ENCODE measurements at regions not wholly inside any gene's neighbourhood (a gene's known extent, or its start where the extent isn't known, plus 50 kb on each side); places are given as distances from the start of the nearest gene placed in this dataset.

- peak; percentile 56 for DNase-seq (ENCODE audit: low spot score)
- peak; percentile 75 for TF ChIP-seq CTCF (IDR thresholded peaks at IDR 0.05; ENCODE audit: extremely low read depth, missing control alignments)
Observed at GRCh38 chr1:81414488-81415015, 386.2 kb upstream of the ADGRL2 start.

- no peak for TF ChIP-seq CTCF (IDR thresholded peaks at IDR 0.05; ENCODE audit: extremely low read depth, missing control alignments)
- DNase-seq (ENCODE audit: low spot score) = no peak
Observed at GRCh38 chr1:81412954-81413353, 387.8 kb upstream of the ADGRL2 start.

- TF ChIP-seq CTCF (IDR thresholded peaks at IDR 0.05; ENCODE audit: extremely low read depth, missing control alignments) = no peak
- DNase-seq (ENCODE audit: low spot score) = no peak
Observed at GRCh38 chr1:81410941-81411340, 389.8 kb upstream of the ADGRL2 start.

GRCh38 chr1:81410351-81410750 is 390.4 kb upstream of the ADGRL2 start:
- DNase-seq (ENCODE audit: low spot score) = no peak
- TF ChIP-seq CTCF (IDR thresholded peaks at IDR 0.05; ENCODE audit: extremely low read depth, missing control alignments) = no peak

- no peak for TF ChIP-seq CTCF (IDR thresholded peaks at IDR 0.05; ENCODE audit: extremely low read depth, missing control alignments)
- no peak for DNase-seq (ENCODE audit: low spot score)
Observed at GRCh38 chr1:81409780-81410274, 390.9 kb upstream of the ADGRL2 start.

- no peak for TF ChIP-seq CTCF (IDR thresholded peaks at IDR 0.05; ENCODE audit: extremely low read depth, missing control alignments)
- DNase-seq (ENCODE audit: low spot score) = no peak
Observed at GRCh38 chr1:81409262-81409661, 391.5 kb upstream of the ADGRL2 start.

- TF ChIP-seq CTCF (IDR thresholded peaks at IDR 0.05; ENCODE audit: extremely low read depth, missing control alignments) = no peak
- no peak for DNase-seq (ENCODE audit: low spot score)
Observed at GRCh38 chr1:81408419-81408818, 392.3 kb upstream of the ADGRL2 start.
